Thymus (tissue), 11 donors: ENCODE measurements at regions not wholly inside any gene's neighbourhood (a gene's known extent, or its start where the extent isn't known, plus 50 kb on each side); places are given as distances from the start of the nearest gene placed in this dataset.

ENCODE experiments used
- DNase-seq, 9 donors: peaks; one replicate each; pipeline ENCODE4 v3.0.0-alpha.2; 2013; ENCODE audit warnings: low spot score in 9 of 9, low read depth in 6 of 9, missing footprints in 1 of 9
- H3K27ac ChIP-seq, 2 donors: one replicate each; pipeline ENCODE4 v1.5.1; 2013; ENCODE audit warnings: control low read depth in 1 of 2, low read depth in 1 of 2, low read length in 1 of 2, mild to moderate bottlenecking in 1 of 2, moderate library complexity in 1 of 2
- H3K27me3 ChIP-seq, 2 donors: one replicate each; pipeline ENCODE4 v1.5.1; 2013; ENCODE audit warnings: low read length in 1 of 2; ENCODE audit not compliant: control insufficient read depth in 2 of 2, insufficient read depth in 1 of 2
- H3K36me3 ChIP-seq, 2 donors: one replicate each; pipeline ENCODE4 v1.5.1; 2013; ENCODE audit warnings: low read length in 1 of 2, mild to moderate bottlenecking in 1 of 2, moderate library complexity in 1 of 2; ENCODE audit not compliant: control insufficient read depth in 2 of 2, insufficient read depth in 2 of 2
- H3K4me1 ChIP-seq, 2 donors: one replicate each; pipeline ENCODE4 v1.5.1; 2013; ENCODE audit warnings: low read length in 2 of 2; ENCODE audit not compliant: control insufficient read depth in 2 of 2, insufficient read depth in 2 of 2
- H3K4me3 ChIP-seq, 2 donors: one replicate each; pipeline ENCODE4 v1.5.1; 2013; ENCODE audit warnings: low read length in 2 of 2, control low read depth in 1 of 2, mild to moderate bottlenecking in 1 of 2
- H3K9me3 ChIP-seq, 2 donors: one replicate each; pipeline ENCODE4 v1.5.1; 2013; ENCODE audit warnings: low read length in 1 of 2, mild to moderate bottlenecking in 1 of 2; ENCODE audit not compliant: control insufficient read depth in 2 of 2, insufficient read depth in 1 of 2
- WGBS: extraction: QIAGEN DNeasy Blood & Tissue Kit; methylation state at CpG from one replicate; pipeline ENCODE4 v1.1.7; 2013; 5-methylcytosine and 5-hydroxymethylcytosine counted together
- donor health status: healthy.

GRCh38 chr2:145007093-145007959, 487.4 kb upstream of the ZEB2 start:
- Histone ChIP-seq H3K36me3 (no peaks in the 10 kb centered on the region), H3K4me3 (no peak overlapping the region), H3K4me1 (no peaks in the 10 kb centered on the region), H3K9me3 (no peaks in the 10 kb centered on the region), H3K27ac (no peak overlapping the region), H3K27me3 (no peaks in the 10 kb centered on the region)
- peak in 1 of 9 donors; percentile 4 for DNase-seq
- 94% methylated on average over 13 of the region's 13 CpGs for WGBS

- Histone ChIP-seq H3K27ac (no peak overlapping the region), H3K9me3 (no peaks in the 10 kb centered on the region), H3K4me1 (no peaks in the 10 kb centered on the region), H3K4me3 (no peak overlapping the region), H3K27me3 (no peaks in the 10 kb centered on the region), H3K36me3 (no peaks in the 10 kb centered on the region)
- WGBS = 97% methylated on average over 1 of the region's 1 CpG
- DNase-seq = no peak
These were observed 482.7 kb upstream of the ZEB2 start for GRCh38 chr2:145002624-145003023.

GRCh38 chr2:145000376-145000775, 480.5 kb upstream of the ZEB2 start:
- H3K36me3 ChIP-seq = no peaks in the 10 kb centered on the region
- no peaks in the 10 kb centered on the region for H3K27me3 ChIP-seq
- no peak for DNase-seq
- no peaks in the 10 kb centered on the region for H3K9me3 ChIP-seq
- no peak overlapping the region for H3K27ac ChIP-seq
- H3K4me3 ChIP-seq = no peak overlapping the region
- H3K4me1 ChIP-seq = no peaks in the 10 kb centered on the region

- H3K9me3 ChIP-seq = no peaks in the 10 kb centered on the region
- WGBS = 92% methylated on average over 1 of the region's 1 CpG
- H3K27me3 ChIP-seq = no peaks in the 10 kb centered on the region
- no peak for DNase-seq
- H3K36me3 ChIP-seq = no peaks in the 10 kb centered on the region
- H3K4me1 ChIP-seq = no peaks in the 10 kb centered on the region
- H3K27ac ChIP-seq = no peak overlapping the region
- no peak overlapping the region for H3K4me3 ChIP-seq
These were observed 480.0 kb upstream of the ZEB2 start for GRCh38 chr2:144999936-145000335.

GRCh38 chr2:144999071-144999875, 479.4 kb upstream of the ZEB2 start:
- peak in 1 of 9 donors; percentile 10 for DNase-seq
- Histone ChIP-seq H3K27ac (no peak overlapping the region), H3K9me3 (no peaks in the 10 kb centered on the region), H3K27me3 (no peaks in the 10 kb centered on the region), H3K4me3 (no peak overlapping the region), H3K36me3 (no peaks in the 10 kb centered on the region), H3K4me1 (no peaks in the 10 kb centered on the region)
- WGBS = 58% methylated on average over 7 of the region's 7 CpGs

- 74% methylated on average over 4 of the region's 4 CpGs for WGBS
- Histone ChIP-seq H3K36me3 (no peaks in the 10 kb centered on the region), H3K4me1 (no peaks in the 10 kb centered on the region), H3K9me3 (no peaks in the 10 kb centered on the region), H3K4me3 (no peak overlapping the region), H3K27me3 (no peaks in the 10 kb centered on the region), H3K27ac (no peak overlapping the region)
- no peak for DNase-seq
These were observed 478.5 kb upstream of the ZEB2 start for GRCh38 chr2:144998435-144998834.

GRCh38 chr2:144996225-144996795, 476.4 kb upstream of the ZEB2 start:
- WGBS = 78% methylated on average over 5 of the region's 5 CpGs
- Histone ChIP-seq H3K27me3 (no peaks in the 10 kb centered on the region), H3K4me3 (no peak overlapping the region), H3K4me1 (no peaks in the 10 kb centered on the region), H3K27ac (no peak overlapping the region), H3K9me3 (no peaks in the 10 kb centered on the region), H3K36me3 (no peaks in the 10 kb centered on the region)
- DNase-seq = no peak

GRCh38 chr2:144995482-144995881, 475.6 kb upstream of the ZEB2 start:
- Histone ChIP-seq H3K36me3 (no peaks in the 10 kb centered on the region), H3K9me3 (no peaks in the 10 kb centered on the region), H3K4me3 (no peak overlapping the region), H3K27ac (no peak overlapping the region), H3K27me3 (no peaks in the 10 kb centered on the region), H3K4me1 (no peaks in the 10 kb centered on the region)
- DNase-seq = no peak
- 62% methylated on average over 3 of the region's 3 CpGs for WGBS

GRCh38 chr2:144990661-144991060, 470.7 kb upstream of the ZEB2 start:
- no peaks in the 10 kb centered on the region for H3K36me3 ChIP-seq
- 91% methylated on average over 1 of the region's 1 CpG for WGBS

More at GRCh38 chr2:144990661-144991060, 470.7 kb upstream of the ZEB2 start:
- no peaks in the 10 kb centered on the region for H3K4me1 ChIP-seq
- H3K9me3 ChIP-seq = no peaks in the 10 kb centered on the region
- H3K27ac ChIP-seq = no peak overlapping the region
- H3K4me3 ChIP-seq = no peak overlapping the region
- H3K27me3 ChIP-seq = no peaks in the 10 kb centered on the region
- DNase-seq = no peak
